DOHH2 (cell line): ENCODE measurements at regions not wholly inside any gene's neighbourhood (a gene's known extent, or its start where the extent isn't known, plus 50 kb on each side); places are given as distances from the start of the nearest gene placed in this dataset.

Experiments
- H3F3A ChIP-seq: fragments of 200-600 bp; sonication (generic), shearing (Covaris generic); 2 replicates; pipeline ENCODE4 v1.6.0; 2016; ENCODE audit warnings: antibody characterized with exemption, mild to moderate bottlenecking; ENCODE audit not compliant: control insufficient read depth, insufficient read depth
- H3K27ac ChIP-seq: fragments of 200-600 bp; sonication (generic); 2 replicates; pipeline ENCODE4 v1.5.1; 2014; ENCODE audit warnings: low read depth, mild to moderate bottlenecking, low read length, moderate library complexity
- H3K27me3 ChIP-seq: fragments of 200-600 bp; sonication (generic); 2 replicates; pipeline ENCODE4 v1.6.1; 2014; ENCODE audit warnings: mild to moderate bottlenecking, low read length, mixed read lengths; ENCODE audit not compliant: control insufficient read depth
- H3K36me3 ChIP-seq: fragments of 200-600 bp; sonication (generic); 2 replicates; pipeline ENCODE4 v1.6.1; 2014; ENCODE audit warnings: mild to moderate bottlenecking, low read length, moderate library complexity, mixed read lengths; ENCODE audit not compliant: control insufficient read depth
- H3K4me1 ChIP-seq: fragments of 200-600 bp; sonication (generic); 2 replicates; pipeline ENCODE4 v1.6.1; 2014; ENCODE audit warnings: mild to moderate bottlenecking, low read length, mixed read lengths; ENCODE audit not compliant: control insufficient read depth
- H3K4me2 ChIP-seq: fragments of 200-600 bp; sonication (generic); 2 replicates; pipeline ENCODE4 v1.6.0; 2014; ENCODE audit warnings: mild to moderate bottlenecking, low read length, moderate library complexity
- H3K4me3 ChIP-seq: fragments of 200-600 bp; sonication (generic); 2 replicates; pipeline ENCODE4 v1.5.1; 2014; ENCODE audit warnings: mild to moderate bottlenecking, low read length, mixed read lengths
- H3K79me2 ChIP-seq: fragments of 200-600 bp; sonication (generic); 2 replicates; pipeline ENCODE4 v1.6.1; 2014; ENCODE audit warnings: mild to moderate bottlenecking, low read length, mixed read lengths; ENCODE audit not compliant: control insufficient read depth
- H3K9me2 ChIP-seq: fragments of 200-600 bp; sonication (generic); replicated peaks from 2 replicates; pipeline ENCODE4 v1.6.1; 2014; ENCODE audit warnings: mild to moderate bottlenecking, low read length, mixed read lengths; ENCODE audit not compliant: control insufficient read depth
- H3K9me3 ChIP-seq: fragments of 200-600 bp; sonication (generic); 2 replicates; pipeline ENCODE4 v1.6.1; 2014; ENCODE audit warnings: antibody characterized with exemption, low read length, mixed read lengths; ENCODE audit not compliant: control insufficient read depth, insufficient read depth
- H4K20me1 ChIP-seq: fragments of 200-600 bp; sonication (generic); 2 replicates; pipeline ENCODE4 v1.6.0; 2014; ENCODE audit warnings: low read depth, mild to moderate bottlenecking, antibody characterized with exemption, low read length, moderate library complexity; ENCODE audit not compliant: control insufficient read depth, insufficient read depth
- EZH2phosphoT487 ChIP-seq: fragments of 200-600 bp; sonication (generic); IDR thresholded peaks from 2 replicates; pipeline ENCODE4 v1.6.1; 2017; ENCODE audit warnings: borderline replicate concordance, mild to moderate bottlenecking, antibody characterized with exemption, low read length, moderate library complexity, mixed read lengths
- TF ChIP-seq, protein P1 (sequence below): fragments of 200-600 bp; sonication (generic); IDR thresholded peaks from one replicate; pipeline ENCODE4 v1.5.1; 2014; ENCODE audit warnings: antibody characterized with exemption, mild to moderate bottlenecking, low read depth, low read length; ENCODE audit not compliant: poor library complexity, severe bottlenecking

- H3K36me3 ChIP-seq: no peaks in the 10 kb centered on the region
- H3F3A ChIP-seq: no peaks in the 10 kb centered on the region
- TF ChIP-seq EZH2phosphoT487: no peak
- TF ChIP-seq, protein P1, sequence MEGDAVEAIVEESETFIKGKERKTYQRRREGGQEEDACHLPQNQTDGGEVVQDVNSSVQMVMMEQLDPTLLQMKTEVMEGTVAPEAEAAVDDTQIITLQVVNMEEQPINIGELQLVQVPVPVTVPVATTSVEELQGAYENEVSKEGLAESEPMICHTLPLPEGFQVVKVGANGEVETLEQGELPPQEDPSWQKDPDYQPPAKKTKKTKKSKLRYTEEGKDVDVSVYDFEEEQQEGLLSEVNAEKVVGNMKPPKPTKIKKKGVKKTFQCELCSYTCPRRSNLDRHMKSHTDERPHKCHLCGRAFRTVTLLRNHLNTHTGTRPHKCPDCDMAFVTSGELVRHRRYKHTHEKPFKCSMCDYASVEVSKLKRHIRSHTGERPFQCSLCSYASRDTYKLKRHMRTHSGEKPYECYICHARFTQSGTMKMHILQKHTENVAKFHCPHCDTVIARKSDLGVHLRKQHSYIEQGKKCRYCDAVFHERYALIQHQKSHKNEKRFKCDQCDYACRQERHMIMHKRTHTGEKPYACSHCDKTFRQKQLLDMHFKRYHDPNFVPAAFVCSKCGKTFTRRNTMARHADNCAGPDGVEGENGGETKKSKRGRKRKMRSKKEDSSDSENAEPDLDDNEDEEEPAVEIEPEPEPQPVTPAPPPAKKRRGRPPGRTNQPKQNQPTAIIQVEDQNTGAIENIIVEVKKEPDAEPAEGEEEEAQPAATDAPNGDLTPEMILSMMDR: no peak
- H3K9me2 ChIP-seq: no peaks in the 10 kb centered on the region
- no peaks in the 10 kb centered on the region for H4K20me1 ChIP-seq
- H3K27me3 ChIP-seq: no peaks in the 10 kb centered on the region
- peaks cover 23% of the 10 kb centered on the region for H3K4me1 ChIP-seq
- no peaks in the 10 kb centered on the region for H3K79me2 ChIP-seq
- no peak overlapping the region for H3K4me3 ChIP-seq
- H3K4me2 ChIP-seq: no peak overlapping the region
- H3K9me3 ChIP-seq: no peaks in the 10 kb centered on the region
- no peak overlapping the region for H3K27ac ChIP-seq
Observed at GRCh38 chr5:158270996-158271554, 412.1 kb upstream of the CLINT1 start.

DNA sequence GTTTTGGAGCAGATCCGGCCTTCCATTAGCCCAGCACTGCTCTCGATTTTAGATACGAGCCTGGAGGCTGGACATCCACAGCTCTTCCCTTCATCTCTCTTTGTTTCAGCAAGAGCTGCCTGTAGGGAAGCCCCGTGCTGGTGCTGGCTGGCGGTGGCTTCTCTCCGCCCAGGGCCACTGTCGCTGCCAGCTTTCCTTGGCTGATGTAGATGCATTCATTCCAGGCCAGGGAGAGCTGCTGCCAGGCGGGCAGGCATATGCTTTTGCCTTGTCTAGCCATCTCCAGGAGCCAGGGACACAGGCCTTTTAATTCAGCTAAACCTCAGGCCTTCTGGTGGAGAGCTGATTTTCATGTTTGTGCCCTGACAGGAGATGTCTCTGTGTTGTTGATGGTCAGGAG is 409.3 kb upstream of the CLINT1 start:
- no peaks in the 10 kb centered on the region for H3K9me2 ChIP-seq
- H4K20me1 ChIP-seq: no peaks in the 10 kb centered on the region
- no peak overlapping the region for H3K4me3 ChIP-seq
- no peak overlapping the region for H3K4me2 ChIP-seq
- no peak overlapping the region for H3K27ac ChIP-seq
- H3K36me3 ChIP-seq: no peaks in the 10 kb centered on the region
- TF ChIP-seq, protein P1: no peak
- TF ChIP-seq EZH2phosphoT487: no peak
- H3F3A ChIP-seq: no peaks in the 10 kb centered on the region
- H3K4me1 ChIP-seq: peaks cover 23% of the 10 kb centered on the region
- H3K79me2 ChIP-seq: no peaks in the 10 kb centered on the region
- no peaks in the 10 kb centered on the region for H3K27me3 ChIP-seq
- no peaks in the 10 kb centered on the region for H3K9me3 ChIP-seq

DNA sequence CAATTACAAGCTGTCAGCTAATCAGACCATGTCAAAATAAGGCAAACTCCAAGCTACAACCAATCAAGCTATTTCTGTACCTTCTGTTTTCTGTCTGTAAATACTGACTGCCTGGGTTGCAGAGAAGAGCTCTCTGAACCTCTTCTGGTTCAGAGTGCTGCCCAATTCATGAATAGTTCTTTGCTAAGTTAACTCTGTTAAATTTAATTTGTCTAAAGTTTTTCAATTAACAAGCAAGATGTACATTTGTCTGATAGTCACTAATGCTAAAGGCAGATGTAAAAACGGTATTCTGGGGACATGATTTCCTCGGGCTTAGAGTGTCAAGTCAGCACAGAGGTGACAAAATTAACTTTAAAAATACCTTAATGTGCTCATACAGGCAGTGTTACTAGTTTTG is 408.3 kb upstream of the CLINT1 start:
- H3K79me2 ChIP-seq: no peaks in the 10 kb centered on the region
- H3K4me2 ChIP-seq: no peak overlapping the region; the same call in 1 of the 2 replicates
- H3K27me3 ChIP-seq: no peaks in the 10 kb centered on the region
- no peak overlapping the region for H3K4me3 ChIP-seq
- TF ChIP-seq, protein P1: no peak
- no peak for TF ChIP-seq EZH2phosphoT487
- H3K9me2 ChIP-seq: no peaks in the 10 kb centered on the region
- no peaks in the 10 kb centered on the region for H3K36me3 ChIP-seq
- H3F3A ChIP-seq: no peaks in the 10 kb centered on the region
- peaks cover 23% of the 10 kb centered on the region for H3K4me1 ChIP-seq
- H3K9me3 ChIP-seq: no peaks in the 10 kb centered on the region
- H3K27ac ChIP-seq: no peak overlapping the region
- H4K20me1 ChIP-seq: no peaks in the 10 kb centered on the region
